Glutamatergic neuron (in vitro differentiated cells): ENCODE measurements at regions not wholly inside any gene's neighbourhood (a gene's known extent, or its start where the extent isn't known, plus 50 kb on each side); places are given as distances from the start of the nearest gene placed in this dataset.
A peak's percentile ranks its signal among the peaks of the same experiment; 100 is the strongest.

Source experiments
- DNase-seq: peaks from one replicate; pipeline ENCODE4 v3.0.0; 2022
- H3K27ac Mint-ChIP-seq: one replicate; pipeline ENCODE4 v1.8.0; 2020; ENCODE audit warnings: mild to moderate bottlenecking, mixed read lengths, inconsistent platforms; ENCODE audit not compliant: unreplicated experiment
- H3K27me3 Mint-ChIP-seq: one replicate; pipeline ENCODE4 v1.8.0; 2020; ENCODE audit warnings: mild to moderate bottlenecking, moderate library complexity, mixed read lengths, inconsistent platforms; ENCODE audit not compliant: unreplicated experiment
- H3K36me3 Mint-ChIP-seq: one replicate; pipeline ENCODE4 v1.8.0; 2020; ENCODE audit warnings: mild to moderate bottlenecking, mixed read lengths, inconsistent platforms; ENCODE audit not compliant: unreplicated experiment
- H3K4me1 Mint-ChIP-seq: one replicate; pipeline ENCODE4 v1.8.0; 2020; ENCODE audit warnings: mild to moderate bottlenecking, low read depth, mixed read lengths, inconsistent platforms; ENCODE audit not compliant: unreplicated experiment
- H3K4me3 Mint-ChIP-seq: one replicate; pipeline ENCODE4 v1.8.0; 2020; ENCODE audit warnings: mild to moderate bottlenecking, mixed read lengths, inconsistent platforms; ENCODE audit not compliant: unreplicated experiment
- H3K9me3 Mint-ChIP-seq: one replicate; pipeline ENCODE4 v1.8.0; 2020; ENCODE audit warnings: mild to moderate bottlenecking, moderate library complexity, mixed read lengths, inconsistent platforms; ENCODE audit not compliant: unreplicated experiment
- TF ChIP-seq, protein P1 (sequence below): fragments of 200-600 bp; sonication (generic); IDR thresholded peaks from one replicate; pipeline ENCODE4 v1.5.0; 2021; ENCODE audit not compliant: partially characterized antibody, unreplicated experiment

DNA sequence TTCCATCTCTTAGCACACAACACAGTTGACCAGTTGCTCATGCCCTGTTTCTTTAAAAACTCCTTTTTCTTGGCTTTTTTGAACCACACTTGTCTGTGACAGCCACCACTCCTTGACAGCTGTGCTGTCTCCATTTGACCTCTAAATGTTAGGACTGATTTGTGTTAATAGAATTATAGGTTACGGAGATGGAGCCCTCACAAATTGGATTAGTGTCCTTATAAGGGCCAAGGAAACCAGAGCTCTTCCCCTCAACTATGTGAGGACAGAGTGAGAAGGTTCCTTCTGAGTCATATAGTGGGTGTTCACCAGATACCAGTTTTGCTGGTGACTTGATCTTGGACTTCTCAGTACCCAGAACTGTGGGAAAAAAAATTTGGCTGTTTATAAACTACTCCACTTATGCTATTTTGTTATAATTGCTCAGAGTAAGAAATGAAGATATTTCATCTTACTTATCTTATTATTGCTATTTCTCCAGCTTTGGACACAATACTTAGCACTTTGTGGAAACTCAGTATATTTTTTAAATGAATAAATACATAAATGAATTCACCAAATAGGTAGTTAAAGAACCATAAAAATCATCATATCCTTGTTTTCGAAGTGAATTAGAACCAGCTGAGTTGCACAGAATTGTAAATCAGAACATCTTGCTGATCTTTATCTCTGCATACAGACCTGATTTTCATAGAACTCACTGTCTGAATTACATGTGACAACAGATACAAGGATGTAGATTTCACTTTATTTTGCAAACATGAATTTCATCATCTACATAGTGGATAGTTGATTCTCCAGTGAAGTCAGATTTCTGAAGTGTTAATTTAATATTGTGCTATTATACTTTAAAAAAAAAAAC lies 598.5 kb upstream of the IRAK1BP1 start:
- no peaks in the 10 kb centered on the region for H3K36me3 Mint-ChIP-seq
- no peaks in the 10 kb centered on the region for H3K27me3 Mint-ChIP-seq
- H3K9me3 Mint-ChIP-seq = no peaks in the 10 kb centered on the region
- TF ChIP-seq, protein P1, sequence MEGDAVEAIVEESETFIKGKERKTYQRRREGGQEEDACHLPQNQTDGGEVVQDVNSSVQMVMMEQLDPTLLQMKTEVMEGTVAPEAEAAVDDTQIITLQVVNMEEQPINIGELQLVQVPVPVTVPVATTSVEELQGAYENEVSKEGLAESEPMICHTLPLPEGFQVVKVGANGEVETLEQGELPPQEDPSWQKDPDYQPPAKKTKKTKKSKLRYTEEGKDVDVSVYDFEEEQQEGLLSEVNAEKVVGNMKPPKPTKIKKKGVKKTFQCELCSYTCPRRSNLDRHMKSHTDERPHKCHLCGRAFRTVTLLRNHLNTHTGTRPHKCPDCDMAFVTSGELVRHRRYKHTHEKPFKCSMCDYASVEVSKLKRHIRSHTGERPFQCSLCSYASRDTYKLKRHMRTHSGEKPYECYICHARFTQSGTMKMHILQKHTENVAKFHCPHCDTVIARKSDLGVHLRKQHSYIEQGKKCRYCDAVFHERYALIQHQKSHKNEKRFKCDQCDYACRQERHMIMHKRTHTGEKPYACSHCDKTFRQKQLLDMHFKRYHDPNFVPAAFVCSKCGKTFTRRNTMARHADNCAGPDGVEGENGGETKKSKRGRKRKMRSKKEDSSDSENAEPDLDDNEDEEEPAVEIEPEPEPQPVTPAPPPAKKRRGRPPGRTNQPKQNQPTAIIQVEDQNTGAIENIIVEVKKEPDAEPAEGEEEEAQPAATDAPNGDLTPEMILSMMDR = no peak
- H3K4me1 Mint-ChIP-seq = peaks cover 10% of the 10 kb centered on the region
- H3K4me3 Mint-ChIP-seq = no peak overlapping the region
- no peak for DNase-seq
- H3K27ac Mint-ChIP-seq = peak overlapping the region; percentile 82

DNA sequence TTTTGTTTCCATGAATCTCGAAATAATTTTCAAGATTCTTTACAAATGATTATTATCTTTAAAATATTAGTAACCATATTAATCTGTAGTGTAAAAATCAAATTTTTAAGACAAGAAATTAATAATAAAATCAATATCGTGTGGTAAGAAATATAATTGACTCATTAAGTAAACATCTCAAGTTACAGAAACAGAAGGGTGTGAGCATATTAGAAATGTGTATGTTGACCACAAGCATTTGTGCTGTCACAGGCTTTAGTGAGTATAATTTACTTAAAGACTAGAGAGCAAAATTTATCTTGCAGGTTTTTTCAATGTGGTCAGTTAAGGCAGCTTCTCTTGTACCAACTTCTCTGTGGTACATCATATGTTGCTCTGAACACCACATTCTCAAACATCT lies 566.5 kb upstream of the IRAK1BP1 start:
- Mint-ChIP-seq H3K27ac (no peak overlapping the region), H3K27me3 (no peaks in the 10 kb centered on the region)

GRCh38 chr6:78302411-78302810 lies 564.9 kb upstream of the IRAK1BP1 start:
- H3K27me3 Mint-ChIP-seq = no peaks in the 10 kb centered on the region
- H3K4me1 Mint-ChIP-seq = no peaks in the 10 kb centered on the region
- no peak overlapping the region for H3K27ac Mint-ChIP-seq
- no peak for DNase-seq
- H3K36me3 Mint-ChIP-seq = no peaks in the 10 kb centered on the region
- TF ChIP-seq, protein P1 = no peak
- no peaks in the 10 kb centered on the region for H3K9me3 Mint-ChIP-seq
- no peak overlapping the region for H3K4me3 Mint-ChIP-seq

More for the DNA sequence above, 566.5 kb upstream of the IRAK1BP1 start:
- Mint-ChIP-seq H3K36me3 (no peaks in the 10 kb centered on the region), H3K4me3 (no peak overlapping the region), H3K4me1 (no peaks in the 10 kb centered on the region), H3K9me3 (no peaks in the 10 kb centered on the region)
- TF ChIP-seq, protein P1 = no peak
- no peak for DNase-seq

- Mint-ChIP-seq H3K4me1 (no peaks in the 10 kb centered on the region), H3K27me3 (no peaks in the 10 kb centered on the region), H3K9me3 (peaks cover 1% of the 10 kb centered on the region), H3K36me3 (no peaks in the 10 kb centered on the region), H3K27ac (no peak overlapping the region), H3K4me3 (no peak overlapping the region)
- no peak for DNase-seq
- TF ChIP-seq, protein P1 = peak; percentile 39
These were observed 559.3 kb upstream of the IRAK1BP1 start for GRCh38 chr6:78308025-78308424.
